H1 (cell line): ENCODE measurements at regions not wholly inside any gene's neighbourhood (a gene's known extent, or its start where the extent isn't known, plus 50 kb on each side); places are given as distances from the start of the nearest gene placed in this dataset.

Experiments
- CTCF ChIA-PET: fragments of 300-600 bp; sonication (Branson Sonifier 250); formaldehyde crosslinking; loops from one replicate; lab custom pipeline; 2021; ENCODE audit not compliant: partially characterized antibody; lab: Charles Lee
- POLR2A ChIA-PET: fragments of 300-600 bp; sonication (Branson Sonifier 250); formaldehyde crosslinking; loops from one replicate; lab custom pipeline; 2021; ENCODE audit warnings: inconsistent platforms; ENCODE audit not compliant: partially characterized antibody; lab: Charles Lee
- DNase-seq, 2 experiments: peaks; one replicate each; pipeline versions ENCODE4 v3.0.0 to v3.0.0-alpha.2; 2010 to 2022; ENCODE audit warnings: low spot score in 2 of 2, low read depth in 1 of 2, mixed read lengths in 1 of 2
- FAIRE-seq: peaks from 2 replicates; lab custom pipeline; 2011; peaks lifted over from hg19 to GRCh38; lab: Jason Lieb, UNC
- H2AFZ ChIP-seq: 2 replicates; pipeline ENCODE4 v1.8.1; 2012; ENCODE audit warnings: low read length, inconsistent platforms
- H2AK5ac ChIP-seq: 2 replicates; pipeline ENCODE4 v1.6.1; 2013; ENCODE audit warnings: low read depth, low read length
- H2BK120ac ChIP-seq: replicated peaks from 2 replicates; pipeline ENCODE3; 2013; ENCODE audit warnings: low read depth, low read length, inconsistent platforms
- H2BK12ac ChIP-seq: 2 replicates; pipeline ENCODE4 v1.6.1; 2013; ENCODE audit warnings: low read depth, low read length
- H2BK15ac ChIP-seq: 2 replicates; pipeline ENCODE4 v1.6.1; 2013; ENCODE audit warnings: low read length
- H2BK20ac ChIP-seq: 2 replicates; pipeline ENCODE4 v1.6.1; 2013; ENCODE audit warnings: low read length
- H2BK5ac ChIP-seq: 2 replicates; pipeline ENCODE4 v1.6.1; 2013; ENCODE audit warnings: low read depth, low read length
- H3K14ac ChIP-seq: 2 replicates; pipeline ENCODE4 v1.6.1; 2013; ENCODE audit warnings: inconsistent platforms; ENCODE audit not compliant: insufficient read length
- H3K18ac ChIP-seq: 2 replicates; pipeline ENCODE4 v1.6.1; 2013; ENCODE audit warnings: low read length; ENCODE audit errors: extremely low read depth
- H3K23ac ChIP-seq: 2 replicates; pipeline ENCODE4 v1.6.1; 2013; ENCODE audit warnings: inconsistent platforms; ENCODE audit not compliant: insufficient read length
- H3K23me2 ChIP-seq: 2 replicates; pipeline ENCODE4 v1.6.1; 2013; ENCODE audit warnings: low read depth, low read length
- H3K27ac ChIP-seq: 2 replicates; pipeline ENCODE4 v1.6.1; 2011; ENCODE audit warnings: low read depth, low read length, inconsistent platforms
- H3K27me3 ChIP-seq, 4 experiments: replicated peaks in 1 of 4; 1 replicate in 1 of 4; 2 replicates in 3 of 4; pipeline versions ENCODE4 v1.6.1 to v1.8.1; 2011 to 2013; ENCODE audit warnings: low read length in 3 of 4, mild to moderate bottlenecking in 3 of 4, inconsistent platforms in 2 of 4, mixed read lengths in 2 of 4, moderate library complexity in 1 of 4; ENCODE audit not compliant: control insufficient read depth in 3 of 4, insufficient read depth in 3 of 4; ENCODE audit errors: extremely low read depth in 1 of 4
- H3K36me3 ChIP-seq, 4 experiments: 2 replicates each; pipeline versions ENCODE4 v1.6.1 to v1.8.1; 2011 to 2013; ENCODE audit warnings: mild to moderate bottlenecking in 4 of 4, low read length in 3 of 4, moderate library complexity in 2 of 4, control low read depth in 1 of 4, inconsistent platforms in 1 of 4; ENCODE audit not compliant: insufficient read depth in 4 of 4, control insufficient read depth in 2 of 4
- H3K4ac ChIP-seq: replicated peaks from 2 replicates; pipeline ENCODE3; 2013; ENCODE audit warnings: low read length, low read depth, mixed read lengths, inconsistent platforms; ENCODE audit not compliant: insufficient read length
- H3K4me1 ChIP-seq, 4 experiments: replicated peaks in 1 of 4; 1 replicate in 1 of 4; 2 replicates in 3 of 4; pipeline versions ENCODE4 v1.6.1 to v1.8.1; 2011 to 2013; ENCODE audit warnings: low read length in 3 of 4, inconsistent platforms in 2 of 4, mixed read lengths in 1 of 4; ENCODE audit not compliant: insufficient read depth in 4 of 4, control insufficient read depth in 3 of 4
- H3K4me2 ChIP-seq, 2 experiments: 2 replicates each; pipeline versions ENCODE4 v1.6.1 to v1.8.1; 2011 to 2013; ENCODE audit warnings: low read depth in 2 of 2, low read length in 2 of 2, control low read depth in 1 of 2, inconsistent platforms in 1 of 2, mild to moderate bottlenecking in 1 of 2; ENCODE audit not compliant: insufficient read depth in 1 of 2
- H3K4me3 ChIP-seq, 4 experiments: fragments of 200-600, 300-600 bp in 1 of 4; sonication (generic), shearing (Covaris generic), sonication (Bioruptor Twin) in 1 of 4; 2 replicates each; pipeline versions ENCODE4 v1.5.1 to v1.8.1; 2011 to 2016; ENCODE audit warnings: low read length in 4 of 4, low read depth in 3 of 4, control low read depth in 2 of 4, inconsistent platforms in 2 of 4, mild to moderate bottlenecking in 2 of 4, mixed read lengths in 1 of 4, moderate library complexity in 1 of 4; ENCODE audit not compliant: insufficient read depth in 2 of 4; ENCODE audit errors: extremely low read depth in 1 of 4
- H3K56ac ChIP-seq: replicated peaks from 2 replicates; pipeline ENCODE3; 2013; ENCODE audit warnings: low read depth, mild to moderate bottlenecking, mixed read lengths, low read length, inconsistent platforms; ENCODE audit not compliant: insufficient read length
- H3K79me1 ChIP-seq: 2 replicates; pipeline ENCODE4 v1.6.1; 2013; ENCODE audit warnings: low read depth, low read length, control low read depth
- H3K79me2 ChIP-seq, 2 experiments: 2 replicates each; pipeline versions ENCODE4 v1.6.1 to v1.8.1; 2012 to 2013; ENCODE audit warnings: low read length in 2 of 2, mild to moderate bottlenecking in 2 of 2, inconsistent platforms in 1 of 2; ENCODE audit not compliant: insufficient read depth in 2 of 2, control insufficient read depth in 1 of 2
- H3K9ac ChIP-seq, 4 experiments: replicated peaks in 1 of 4; 1 replicate in 1 of 4; 2 replicates in 3 of 4; pipeline versions ENCODE4 v1.6.1 to v1.8.1; 2011 to 2013; ENCODE audit warnings: low read depth in 3 of 4, low read length in 3 of 4, control low read depth in 2 of 4, mild to moderate bottlenecking in 2 of 4, moderate library complexity in 2 of 4, inconsistent platforms in 1 of 4; ENCODE audit errors: extremely low read depth in 1 of 4
- H3K9me3 ChIP-seq, 2 experiments: 2 replicates each; pipeline versions ENCODE4 v1.6.1 to v1.8.1; 2012 to 2013; ENCODE audit warnings: mild to moderate bottlenecking in 2 of 2, moderate library complexity in 2 of 2, control low read depth in 1 of 2, inconsistent platforms in 1 of 2, low read depth in 1 of 2, low read length in 1 of 2, mixed read lengths in 1 of 2; ENCODE audit not compliant: insufficient read depth in 2 of 2
- H4K20me1 ChIP-seq, 2 experiments: replicated peaks in 1 of 2; 2 replicates each; pipeline versions ENCODE3 to v1.8.1; 2011 to 2013; ENCODE audit warnings: inconsistent platforms in 2 of 2, low read length in 2 of 2, mild to moderate bottlenecking in 1 of 2; ENCODE audit not compliant: insufficient read depth in 2 of 2, control insufficient read depth in 1 of 2
- H4K5ac ChIP-seq: 2 replicates; pipeline ENCODE4 v1.6.1; 2013; ENCODE audit warnings: low read length, low read depth, mixed read lengths, inconsistent platforms; ENCODE audit not compliant: insufficient read length
- H4K8ac ChIP-seq: 2 replicates; pipeline ENCODE4 v1.8.0; 2013; ENCODE audit warnings: mild to moderate bottlenecking, moderate library complexity, low read length, inconsistent platforms; ENCODE audit not compliant: insufficient read depth; ENCODE audit errors: extremely low read depth
- H4K91ac ChIP-seq: replicated peaks from 2 replicates; pipeline ENCODE3; 2013; ENCODE audit warnings: low read length, mixed read lengths, inconsistent platforms; ENCODE audit not compliant: insufficient read length
- CBX5 ChIP-seq: fragments of 300-800, 300-1000 bp; sonication (generic); IDR thresholded peaks from 2 replicates; pipeline ENCODE4 v1.7.1; 2016; ENCODE audit warnings: antibody characterized with exemption, low read length, low read depth
- CTBP2 ChIP-seq: IDR thresholded peaks from 2 replicates; pipeline ENCODE4 v1.7.0; 2011; ENCODE audit warnings: borderline replicate concordance, mild to moderate bottlenecking, moderate library complexity, mixed read lengths, low read length; ENCODE audit not compliant: insufficient read depth, insufficient read length
- HDAC6 ChIP-seq: IDR thresholded peaks from one replicate; pipeline ENCODE4 v1.7.1; 2012; ENCODE audit warnings: low read depth, mild to moderate bottlenecking, inconsistent platforms, low read length, moderate library complexity
- NRF1 ChIP-seq: IDR thresholded peaks from 2 replicates; pipeline ENCODE4 v1.6.1; 2011; ENCODE audit warnings: mild to moderate bottlenecking, low read depth, low read length, improper control_type of control experiment
- SP4 ChIP-seq: IDR thresholded peaks from 2 replicates; pipeline ENCODE4 v1.6.1; 2012; ENCODE audit warnings: low read length, inconsistent platforms
- SRF ChIP-seq: IDR thresholded peaks from 2 replicates; pipeline ENCODE4 v1.6.1; 2011; ENCODE audit warnings: mild to moderate bottlenecking, low read depth, low read length, moderate library complexity
- ZNF274 ChIP-seq: IDR thresholded peaks from 2 replicates; pipeline ENCODE4 v1.7.0; 2012; ENCODE audit warnings: low read length, borderline replicate concordance; ENCODE audit errors: extremely low read depth
- WGBS, 2 experiments: shearing (Covaris generic) in 1 of 2; methylation state at CpG; one replicate each; pipeline versions ENCODE4 v1.1.6 to v1.1.7; 2013 to 2015; ENCODE audit warnings: low lambda C conversion rate in 2 of 2, mixed read lengths in 2 of 2, inconsistent platforms in 1 of 2, low coverage in 1 of 2, missing lambda C conversion rate in 1 of 2; ENCODE audit not compliant: insufficient replicate concordance in 2 of 2, insufficient coverage in 1 of 2, insufficient read length in 1 of 2; ENCODE audit errors: extremely low coverage in 1 of 2, missing lambda C conversion rate in 1 of 2; 5-methylcytosine and 5-hydroxymethylcytosine counted together

- no peak overlapping the region for H2BK12ac ChIP-seq
- H2BK20ac ChIP-seq = no peak overlapping the region
- no peak overlapping the region for H3K4me2 ChIP-seq
- H3K23ac ChIP-seq = no peak overlapping the region
- H3K56ac ChIP-seq = no peak overlapping the region
- no peak overlapping the region for H3K18ac ChIP-seq
- no peak for TF ChIP-seq SRF
- TF ChIP-seq SP4 = no peak
- no peak for TF ChIP-seq HDAC6
- TF ChIP-seq NRF1 = no peak
- no peak for TF ChIP-seq CBX5
- no peak for TF ChIP-seq ZNF274
- no peak for TF ChIP-seq CTBP2
- TF ChIP-seq, all 59 proteins: peak for 0
- Histone ChIP-seq H3K23me2 (no peaks in the 10 kb centered on the region), H3K4me3 (no peak overlapping the region), H2BK5ac (no peak overlapping the region), H3K9ac (no peak overlapping the region), H3K79me1 (no peaks in the 10 kb centered on the region), H4K91ac (no peak overlapping the region), H3K27me3 (no peaks in the 10 kb centered on the region), H3K14ac (no peak overlapping the region), H4K5ac (no peak overlapping the region), H3K4me1 (no peaks in the 10 kb centered on the region), H4K8ac (no peak overlapping the region), H3K9me3 (no peaks in the 10 kb centered on the region), H2BK120ac (no peak overlapping the region), H2AK5ac (no peak overlapping the region), H2AFZ (no peak overlapping the region), H3K4ac (no peak overlapping the region), H4K20me1 (no peaks in the 10 kb centered on the region), H3K79me2 (no peaks in the 10 kb centered on the region), H3K36me3 (no peaks in the 10 kb centered on the region), H3K27ac (no peak overlapping the region), H2BK15ac (no peak overlapping the region)
- no peak for FAIRE-seq
- CTCF ChIA-PET = interaction anchor here (0.6 kb wide), 2 partner anchors 18 to 605 kb away, joined by 3 to 5 read pairs; no protein-coding TSS in a partner anchor
- POLR2A ChIA-PET = no interaction called here
- 89% methylated on average over 1 of the region's 2 CpGs; no CpG with 5 or more reads in 1 of the 2 experiments for whole genome bisulfite sequencing, 2 experiments
- DNase-seq = no peak
Observed at GRCh38 chrX:116357329-116357728, 79.1 kb upstream of the SLC6A14 start.
